ENCODE measurements at regions not wholly inside any gene's neighbourhood (a gene's known extent, or its start where the extent isn't known, plus 50 kb on each side); places are given as distances from the start of the nearest gene placed in this dataset.

DNA sequence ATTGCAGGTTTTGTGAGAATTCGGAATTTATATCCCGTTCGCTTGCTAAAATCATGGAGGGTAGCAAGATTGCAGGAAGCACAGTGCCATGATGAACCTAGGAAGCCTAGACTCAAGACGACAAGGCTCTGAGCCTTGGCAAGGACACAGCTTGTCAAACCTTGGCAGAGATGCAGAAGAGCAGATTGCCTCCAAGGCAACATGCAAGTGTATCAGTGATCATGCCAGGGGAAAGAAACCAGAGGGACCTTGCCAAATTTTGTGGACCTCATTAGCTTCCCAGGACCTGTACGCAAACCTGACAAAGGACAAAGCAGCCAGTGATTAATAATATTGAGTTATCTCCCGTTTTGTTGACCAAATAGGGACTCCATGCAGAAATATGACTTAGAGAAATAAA is 159.7 kb downstream of the GOLIM4 start:
- Histone ChIP-seq H2BK120ac (ENCODE audit: low read depth, low read length) (no peak overlapping the region), H3K18ac (ENCODE audit: low read length) (no peak overlapping the region), H3K9ac (ENCODE audit: low read length) (no peak overlapping the region), H3K4me3 (ENCODE audit: low read length) (no peak overlapping the region), H3K27me3 (ENCODE audit: insufficient read depth, low read length, poor library complexity) (no peaks in the 10 kb centered on the region), H2AK5ac (ENCODE audit: low read length) (no peak overlapping the region), H3K4ac (ENCODE audit: low read depth, low read length) (no peak overlapping the region), H3K27ac (ENCODE audit: low read depth, low read length) (no peak overlapping the region), H3K4me1 (ENCODE audit: control insufficient read depth, low read depth, low read length) (no peaks in the 10 kb centered on the region), H3K79me2 (ENCODE audit: control insufficient read depth, insufficient read depth, low read length) (no peaks in the 10 kb centered on the region), H3K56ac (ENCODE audit: low read length) (no peak overlapping the region), H3K23ac (ENCODE audit: low read length) (no peak overlapping the region), H3K36me3 (ENCODE audit: control insufficient read depth, insufficient read depth, low read length) (no peaks in the 10 kb centered on the region), H3K79me1 (ENCODE audit: low read length) (no peaks in the 10 kb centered on the region), H3K4me2 (ENCODE audit: low read length) (no peak overlapping the region), H4K5ac (ENCODE audit: low read length) (no peak overlapping the region), H2BK5ac (ENCODE audit: low read length) (no peak overlapping the region), H2BK15ac (replicated peaks; ENCODE audit: low read depth) (no peak overlapping the region), H4K8ac (ENCODE audit: low read depth, low read length) (no peak overlapping the region)
- no CpG with 5 or more reads among the region's 6 CpGs for WGBS (ENCODE audit: extremely low coverage, insufficient coverage, low lambda C conversion rate)
- no peak for DNase-seq

DNA sequence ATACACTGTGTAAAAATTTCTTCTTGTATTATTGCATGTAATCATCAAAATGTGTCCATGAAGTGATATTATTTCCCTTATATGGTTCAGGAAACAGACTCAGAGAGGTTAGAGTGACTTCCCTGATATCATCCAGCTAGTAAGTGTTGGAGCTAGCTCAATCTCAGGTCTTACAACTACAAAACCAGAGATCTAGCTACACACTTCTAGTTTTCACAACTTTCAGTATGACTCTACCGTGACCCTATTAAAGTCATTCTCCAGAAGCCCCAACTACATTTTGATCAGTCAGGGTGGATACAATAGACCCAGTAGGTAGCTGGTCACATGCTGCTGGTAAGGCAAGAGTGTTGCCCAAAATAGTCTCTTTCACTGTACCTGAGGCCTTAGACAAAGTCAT is 165.3 kb downstream of the GOLIM4 start:
- Histone ChIP-seq H3K9ac (ENCODE audit: low read length) (no peak overlapping the region), H3K4me2 (ENCODE audit: low read length) (no peak overlapping the region), H2AK5ac (ENCODE audit: low read length) (no peak overlapping the region), H3K79me2 (ENCODE audit: control insufficient read depth, insufficient read depth, low read length) (no peaks in the 10 kb centered on the region), H4K8ac (ENCODE audit: low read depth, low read length) (no peak overlapping the region), H3K23ac (ENCODE audit: low read length) (no peak overlapping the region), H3K27ac (ENCODE audit: low read depth, low read length) (no peak overlapping the region), H3K4ac (ENCODE audit: low read depth, low read length) (no peak overlapping the region), H3K79me1 (ENCODE audit: low read length) (no peaks in the 10 kb centered on the region), H3K36me3 (ENCODE audit: control insufficient read depth, insufficient read depth, low read length) (no peaks in the 10 kb centered on the region), H3K56ac (ENCODE audit: low read length) (no peak overlapping the region), H2BK5ac (ENCODE audit: low read length) (no peak overlapping the region), H2BK120ac (ENCODE audit: low read depth, low read length) (no peak overlapping the region), H3K4me3 (ENCODE audit: low read length) (no peak overlapping the region), H3K18ac (ENCODE audit: low read length) (no peak overlapping the region), H3K4me1 (ENCODE audit: control insufficient read depth, low read depth, low read length) (no peaks in the 10 kb centered on the region), H4K5ac (ENCODE audit: low read length) (no peak overlapping the region), H2BK15ac (replicated peaks; ENCODE audit: low read depth) (no peak overlapping the region), H3K27me3 (ENCODE audit: insufficient read depth, low read length, poor library complexity) (no peaks in the 10 kb centered on the region)
- DNase-seq: no peak
- WGBS (ENCODE audit: extremely low coverage, insufficient coverage, low lambda C conversion rate): no CpG with 5 or more reads among the region's 1 CpG

DNA sequence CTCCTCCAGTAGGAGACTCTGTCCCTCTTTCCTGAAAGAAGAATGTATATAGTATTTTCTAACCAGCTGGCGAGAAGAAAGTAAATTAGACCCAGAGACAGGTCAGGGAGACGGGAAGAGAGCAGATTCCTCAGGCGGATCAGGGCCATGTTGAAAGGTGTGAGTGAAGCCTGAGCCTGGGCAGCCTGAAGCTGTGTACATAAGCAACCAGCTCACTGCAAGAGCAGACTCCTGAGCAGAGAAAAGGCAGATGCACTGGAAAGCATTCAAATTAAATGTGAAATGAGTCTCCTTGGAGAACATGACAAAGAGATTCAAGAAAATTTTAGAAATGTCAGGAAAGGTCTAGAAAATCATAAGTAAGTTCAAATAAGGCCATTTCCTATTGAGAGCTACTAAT is 165.8 kb downstream of the GOLIM4 start:
- Histone ChIP-seq H3K27me3 (ENCODE audit: insufficient read depth, low read length, poor library complexity) (no peaks in the 10 kb centered on the region), H4K5ac (ENCODE audit: low read length) (no peak overlapping the region), H3K79me2 (ENCODE audit: control insufficient read depth, insufficient read depth, low read length) (no peaks in the 10 kb centered on the region), H4K8ac (ENCODE audit: low read depth, low read length) (no peak overlapping the region), H3K4me1 (ENCODE audit: control insufficient read depth, low read depth, low read length) (no peaks in the 10 kb centered on the region), H3K36me3 (ENCODE audit: control insufficient read depth, insufficient read depth, low read length) (no peaks in the 10 kb centered on the region), H3K4me3 (ENCODE audit: low read length) (no peak overlapping the region), H3K4me2 (ENCODE audit: low read length) (no peak overlapping the region), H2BK5ac (ENCODE audit: low read length) (no peak overlapping the region), H3K27ac (ENCODE audit: low read depth, low read length) (no peak overlapping the region), H2BK15ac (replicated peaks; ENCODE audit: low read depth) (no peak overlapping the region), H3K18ac (ENCODE audit: low read length) (peak overlapping the region; percentile 6), H2AK5ac (ENCODE audit: low read length) (no peak overlapping the region), H2BK120ac (ENCODE audit: low read depth, low read length) (no peak overlapping the region), H3K4ac (ENCODE audit: low read depth, low read length) (no peak overlapping the region), H3K23ac (ENCODE audit: low read length) (no peak overlapping the region), H3K56ac (ENCODE audit: low read length) (no peak overlapping the region), H3K9ac (ENCODE audit: low read length) (no peak overlapping the region), H3K79me1 (ENCODE audit: low read length) (no peaks in the 10 kb centered on the region)
- DNase-seq: peak; percentile 19
- WGBS (ENCODE audit: extremely low coverage, insufficient coverage, low lambda C conversion rate): no CpG with 5 or more reads among the region's 3 CpGs

DNA sequence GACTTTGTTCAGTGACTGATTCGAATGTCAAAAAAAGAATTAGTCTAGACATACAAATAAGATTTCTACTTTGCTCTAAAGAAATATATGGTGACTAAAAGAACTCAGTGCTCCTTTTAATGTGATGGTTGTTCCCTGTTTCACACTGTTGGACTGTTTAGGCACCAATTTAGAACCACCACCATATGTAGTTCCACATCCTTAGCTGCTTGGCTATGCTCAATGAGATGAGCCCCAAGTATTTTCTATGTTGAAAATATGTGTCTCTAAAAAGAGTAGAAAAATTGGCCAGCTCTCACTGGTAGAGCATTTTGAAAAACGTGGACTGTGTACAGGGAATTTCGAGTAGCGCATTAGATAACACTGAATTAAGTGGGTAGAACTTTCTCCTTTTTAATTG is 167.3 kb downstream of the GOLIM4 start:
- no peak overlapping the region for H4K8ac ChIP-seq (ENCODE audit: low read depth, low read length)
- H2BK120ac ChIP-seq (ENCODE audit: low read depth, low read length): no peak overlapping the region
- no peaks in the 10 kb centered on the region for H3K79me1 ChIP-seq (ENCODE audit: low read length)
- no peak overlapping the region for H4K5ac ChIP-seq (ENCODE audit: low read length)
- no peak for DNase-seq
- H3K4me3 ChIP-seq (ENCODE audit: low read length): no peak overlapping the region
- no peaks in the 10 kb centered on the region for H3K79me2 ChIP-seq (ENCODE audit: control insufficient read depth, insufficient read depth, low read length)
- H3K4ac ChIP-seq (ENCODE audit: low read depth, low read length): no peak overlapping the region
- H3K4me2 ChIP-seq (ENCODE audit: low read length): no peak overlapping the region
- H3K4me1 ChIP-seq (ENCODE audit: control insufficient read depth, low read depth, low read length): no peaks in the 10 kb centered on the region
- H2AK5ac ChIP-seq (ENCODE audit: low read length): no peak overlapping the region
- H3K27me3 ChIP-seq (ENCODE audit: insufficient read depth, low read length, poor library complexity): no peaks in the 10 kb centered on the region
- no peak overlapping the region for H3K56ac ChIP-seq (ENCODE audit: low read length)
- H3K18ac ChIP-seq (ENCODE audit: low read length): no peak overlapping the region
- H3K27ac ChIP-seq (ENCODE audit: low read depth, low read length): no peak overlapping the region
- H2BK15ac ChIP-seq (replicated peaks; ENCODE audit: low read depth): no peak overlapping the region
- H3K36me3 ChIP-seq (ENCODE audit: control insufficient read depth, insufficient read depth, low read length): no peaks in the 10 kb centered on the region
- WGBS (ENCODE audit: extremely low coverage, insufficient coverage, low lambda C conversion rate): no CpG with 5 or more reads among the region's 4 CpGs
- no peak overlapping the region for H3K23ac ChIP-seq (ENCODE audit: low read length)
- H3K9ac ChIP-seq (ENCODE audit: low read length): no peak overlapping the region
- H2BK5ac ChIP-seq (ENCODE audit: low read length): no peak overlapping the region

DNA sequence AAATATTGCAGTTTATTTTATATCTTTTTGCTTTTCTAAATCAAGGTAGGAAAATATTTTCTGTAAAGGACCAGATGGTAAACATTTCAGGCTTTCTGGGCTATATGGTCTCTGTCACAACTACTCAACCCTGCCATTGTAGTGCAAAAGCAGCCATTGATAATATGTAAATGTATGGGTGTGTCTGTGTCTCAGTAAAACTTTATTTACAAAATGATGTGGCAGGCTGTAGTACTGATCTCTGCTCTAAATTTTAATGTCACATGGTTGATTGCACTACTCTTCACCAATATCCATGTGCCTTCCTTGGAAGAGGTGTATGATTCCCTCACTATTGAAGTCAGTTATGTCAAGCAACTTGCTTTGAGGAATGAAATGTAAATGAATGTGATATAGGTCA is 175.0 kb downstream of the GOLIM4 start:
- Histone ChIP-seq H3K56ac (ENCODE audit: low read length) (no peak overlapping the region), H3K4me1 (ENCODE audit: control insufficient read depth, low read depth, low read length) (no peaks in the 10 kb centered on the region), H2BK5ac (ENCODE audit: low read length) (no peak overlapping the region), H3K4ac (ENCODE audit: low read depth, low read length) (no peak overlapping the region), H3K36me3 (ENCODE audit: control insufficient read depth, insufficient read depth, low read length) (no peaks in the 10 kb centered on the region), H3K4me2 (ENCODE audit: low read length) (no peak overlapping the region), H4K8ac (ENCODE audit: low read depth, low read length) (no peak overlapping the region), H3K9ac (ENCODE audit: low read length) (no peak overlapping the region), H3K79me2 (ENCODE audit: control insufficient read depth, insufficient read depth, low read length) (no peaks in the 10 kb centered on the region), H3K79me1 (ENCODE audit: low read length) (no peaks in the 10 kb centered on the region), H2BK120ac (ENCODE audit: low read depth, low read length) (no peak overlapping the region), H2BK15ac (replicated peaks; ENCODE audit: low read depth) (no peak overlapping the region), H2AK5ac (ENCODE audit: low read length) (no peak overlapping the region), H3K27me3 (ENCODE audit: insufficient read depth, low read length, poor library complexity) (no peaks in the 10 kb centered on the region), H3K18ac (ENCODE audit: low read length) (no peak overlapping the region), H3K27ac (ENCODE audit: low read depth, low read length) (no peak overlapping the region), H3K4me3 (ENCODE audit: low read length) (no peak overlapping the region), H4K5ac (ENCODE audit: low read length) (no peak overlapping the region), H3K23ac (ENCODE audit: low read length) (no peak overlapping the region)
- DNase-seq: no peak

DNA sequence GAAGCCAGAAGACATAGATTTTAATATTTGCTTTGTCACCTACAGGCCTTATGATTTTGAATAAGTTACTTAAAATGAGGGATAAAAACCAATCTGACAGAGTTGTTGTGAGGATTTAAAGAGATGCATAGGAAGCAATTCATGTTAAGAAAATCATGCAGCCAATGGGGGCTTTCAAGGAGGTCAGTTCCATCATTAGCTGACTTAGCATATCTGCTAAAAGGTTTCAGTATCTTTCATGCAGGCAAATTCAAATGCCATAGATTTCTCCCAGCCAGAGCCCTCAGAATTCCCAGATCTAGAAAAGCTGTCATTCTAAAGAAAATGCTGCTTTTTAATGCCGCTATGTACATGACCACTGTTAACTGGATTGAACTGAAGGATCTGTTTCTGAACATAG is 176.1 kb downstream of the GOLIM4 start:
- Histone ChIP-seq H3K27ac (ENCODE audit: low read depth, low read length) (no peak overlapping the region), H3K79me1 (ENCODE audit: low read length) (no peaks in the 10 kb centered on the region), H3K18ac (ENCODE audit: low read length) (no peak overlapping the region), H3K9ac (ENCODE audit: low read length) (no peak overlapping the region), H3K56ac (ENCODE audit: low read length) (no peak overlapping the region), H3K36me3 (ENCODE audit: control insufficient read depth, insufficient read depth, low read length) (no peaks in the 10 kb centered on the region), H2BK15ac (replicated peaks; ENCODE audit: low read depth) (no peak overlapping the region), H3K4me1 (ENCODE audit: control insufficient read depth, low read depth, low read length) (no peaks in the 10 kb centered on the region), H3K27me3 (ENCODE audit: insufficient read depth, low read length, poor library complexity) (no peaks in the 10 kb centered on the region), H3K4ac (ENCODE audit: low read depth, low read length) (no peak overlapping the region), H3K79me2 (ENCODE audit: control insufficient read depth, insufficient read depth, low read length) (no peaks in the 10 kb centered on the region), H4K8ac (ENCODE audit: low read depth, low read length) (no peak overlapping the region), H4K5ac (ENCODE audit: low read length) (no peak overlapping the region), H3K23ac (ENCODE audit: low read length) (no peak overlapping the region), H2AK5ac (ENCODE audit: low read length) (no peak overlapping the region), H2BK120ac (ENCODE audit: low read depth, low read length) (no peak overlapping the region), H2BK5ac (ENCODE audit: low read length) (no peak overlapping the region), H3K4me2 (ENCODE audit: low read length) (no peak overlapping the region), H3K4me3 (ENCODE audit: low read length) (no peak overlapping the region)
- no peak for DNase-seq
- WGBS (ENCODE audit: extremely low coverage, insufficient coverage, low lambda C conversion rate): no CpG with 5 or more reads among the region's 1 CpG
